Karpas-422 (cell line): ENCODE measurements at regions not wholly inside any gene's neighbourhood (a gene's known extent, or its start where the extent isn't known, plus 50 kb on each side); places are given as distances from the start of the nearest gene placed in this dataset.
"Not testable (repeated sequence)": the region's sequence is repeated elsewhere in the genome, so short reads cannot be mapped to it uniquely, and the experiment has no call there.

Source experiments
- DNase-seq: peaks from one replicate; pipeline ENCODE4 v3.0.0-alpha.2; 2015
- H2AFZ ChIP-seq: fragments of 200-600 bp; sonication (generic); 2 replicates; pipeline ENCODE4 v1.6.1; 2014; ENCODE audit warnings: antibody characterized with exemption, low read length, mixed read lengths
- H3K27ac ChIP-seq: fragments of 200-600 bp; sonication (generic); 2 replicates; pipeline ENCODE4 v1.5.1; 2014; ENCODE audit warnings: mild to moderate bottlenecking, low read length, moderate library complexity
- H3K27me3 ChIP-seq: fragments of 200-600 bp; sonication (generic); 2 replicates; pipeline ENCODE4 v1.6.1; 2014; ENCODE audit warnings: low read length, mixed read lengths
- H3K36me3 ChIP-seq: fragments of 200-600 bp; sonication (generic); 2 replicates; pipeline ENCODE4 v1.6.1; 2014; ENCODE audit warnings: low read length, mixed read lengths; ENCODE audit not compliant: insufficient read depth
- H3K4me1 ChIP-seq: fragments of 200-600 bp; sonication (generic); 2 replicates; pipeline ENCODE4 v1.6.1; 2014; ENCODE audit warnings: mild to moderate bottlenecking, low read length, mixed read lengths
- H3K4me2 ChIP-seq: fragments of 200-600 bp; sonication (generic); 2 replicates; pipeline ENCODE4 v1.6.1; 2014; ENCODE audit warnings: low read length, low read depth, mild to moderate bottlenecking; ENCODE audit not compliant: poor library complexity, severe bottlenecking
- H3K4me3 ChIP-seq: fragments of 200-600 bp; sonication (generic); 2 replicates; pipeline ENCODE4 v1.5.1; 2014; ENCODE audit warnings: mild to moderate bottlenecking, antibody characterized with exemption, low read length, mixed read lengths
- H3K79me2 ChIP-seq: fragments of 200-600 bp; sonication (generic); 2 replicates; pipeline ENCODE4 v1.6.1; 2014; ENCODE audit warnings: mild to moderate bottlenecking, low read length, mixed read lengths
- H3K9ac ChIP-seq: fragments of 200-600 bp; sonication (generic); 2 replicates; pipeline ENCODE4 v1.6.0; 2014; ENCODE audit warnings: low read length
- H3K9me2 ChIP-seq: fragments of 200-600 bp; sonication (generic), shearing (Covaris generic); replicated peaks from 2 replicates; pipeline ENCODE4 v1.6.0; 2014; ENCODE audit warnings: mild to moderate bottlenecking, low read length, moderate library complexity; ENCODE audit not compliant: insufficient read depth
- H3K9me3 ChIP-seq: fragments of 300-700, 200-600 bp; sonication (generic); 2 replicates; pipeline ENCODE4 v1.6.1; 2014; ENCODE audit warnings: low read length, mixed read lengths
- H4K20me1 ChIP-seq: fragments of 200-600 bp; sonication (generic); 2 replicates; pipeline ENCODE4 v1.6.1; 2014; ENCODE audit warnings: mild to moderate bottlenecking, antibody characterized with exemption, low read length, low read depth; ENCODE audit not compliant: insufficient read depth

- no peak for DNase-seq
- Histone ChIP-seq H3K4me2 (no peak overlapping the region), H3K27me3 (no peaks in the 10 kb centered on the region), H3K9me3 (peaks cover 17% of the 10 kb centered on the region), H4K20me1 (no peaks in the 10 kb centered on the region), H3K27ac (no peak overlapping the region), H3K9me2 (no peaks in the 10 kb centered on the region), H3K36me3 (no peaks in the 10 kb centered on the region), H3K79me2 (no peaks in the 10 kb centered on the region), H3K4me1 (no peaks in the 10 kb centered on the region), H2AFZ (no peak overlapping the region), H3K9ac (no peak overlapping the region), H3K4me3 (no peak overlapping the region)
These were observed 467.8 kb downstream of the PCDH7 start for GRCh38 chr4:31187979-31188378.

- H3K9ac ChIP-seq = no peak overlapping the region
- no peaks in the 10 kb centered on the region for H3K79me2 ChIP-seq
- H2AFZ ChIP-seq = no peak overlapping the region
- H3K36me3 ChIP-seq = no peaks in the 10 kb centered on the region
- H3K27ac ChIP-seq = no peak overlapping the region
- no peaks in the 10 kb centered on the region for H4K20me1 ChIP-seq
- no peak overlapping the region for H3K4me3 ChIP-seq
- H3K4me1 ChIP-seq = no peaks in the 10 kb centered on the region
- no peaks in the 10 kb centered on the region for H3K27me3 ChIP-seq
- H3K9me2 ChIP-seq = no peaks in the 10 kb centered on the region
- no peak overlapping the region for H3K4me2 ChIP-seq
- DNase-seq = no peak
- peaks cover 20% of the 10 kb centered on the region for H3K9me3 ChIP-seq
These were observed 469.8 kb downstream of the PCDH7 start for GRCh38 chr4:31189938-31190337.

GRCh38 chr4:31190671-31191070, 470.5 kb downstream of the PCDH7 start:
- no peaks in the 10 kb centered on the region for H3K9me2 ChIP-seq
- DNase-seq = no peak
- H3K27ac ChIP-seq = no peak overlapping the region
- no peaks in the 10 kb centered on the region for H3K36me3 ChIP-seq
- H3K4me3 ChIP-seq = no peak overlapping the region
- no peaks in the 10 kb centered on the region for H4K20me1 ChIP-seq
- no peaks in the 10 kb centered on the region for H3K27me3 ChIP-seq
- no peak overlapping the region for H3K9ac ChIP-seq
- H3K79me2 ChIP-seq = no peaks in the 10 kb centered on the region
- H3K4me1 ChIP-seq = no peaks in the 10 kb centered on the region
- H3K9me3 ChIP-seq = peaks cover 22% of the 10 kb centered on the region
- H3K4me2 ChIP-seq = no peak overlapping the region
- H2AFZ ChIP-seq = no peak overlapping the region

- Histone ChIP-seq H3K9me3 (peaks cover 19% of the 10 kb centered on the region), H3K36me3 (no peaks in the 10 kb centered on the region), H3K79me2 (no peaks in the 10 kb centered on the region), H3K4me2 (no peak overlapping the region), H3K9me2 (no peaks in the 10 kb centered on the region), H4K20me1 (no peaks in the 10 kb centered on the region), H3K4me3 (no peak overlapping the region), H3K4me1 (no peaks in the 10 kb centered on the region), H3K27ac (no peak overlapping the region), H3K9ac (no peak overlapping the region), H2AFZ (no peak overlapping the region), H3K27me3 (no peaks in the 10 kb centered on the region)
- DNase-seq = no peak
These were observed 472.2 kb downstream of the PCDH7 start for GRCh38 chr4:31192341-31192740.

GRCh38 chr4:31193521-31193920, 473.4 kb downstream of the PCDH7 start:
- Histone ChIP-seq H3K27ac (no peak overlapping the region), H3K9me2 (no peaks in the 10 kb centered on the region), H3K27me3 (no peaks in the 10 kb centered on the region), H3K4me3 (no peak overlapping the region), H4K20me1 (no peaks in the 10 kb centered on the region), H3K9me3 (peaks cover 16% of the 10 kb centered on the region), H3K36me3 (no peaks in the 10 kb centered on the region), H3K4me2 (no peak overlapping the region), H2AFZ (no peak overlapping the region), H3K9ac (no peak overlapping the region), H3K4me1 (no peaks in the 10 kb centered on the region), H3K79me2 (no peaks in the 10 kb centered on the region)
- no peak for DNase-seq

GRCh38 chr4:31194823-31195222, 474.7 kb downstream of the PCDH7 start:
- H3K79me2 ChIP-seq = no peaks in the 10 kb centered on the region

GRCh38 chr4:31199644-31200043, 479.5 kb downstream of the PCDH7 start:
- Histone ChIP-seq H3K4me2 (no peak overlapping the region), H3K4me1 (no peaks in the 10 kb centered on the region), H3K36me3 (no peaks in the 10 kb centered on the region), H3K9me2 (no peaks in the 10 kb centered on the region), H3K27me3 (no peaks in the 10 kb centered on the region), H3K79me2 (no peaks in the 10 kb centered on the region), H2AFZ (no peak overlapping the region), H3K4me3 (no peak overlapping the region), H3K9me3 (peaks cover 13% of the 10 kb centered on the region), H3K27ac (no peak overlapping the region), H3K9ac (no peak overlapping the region), H4K20me1 (no peaks in the 10 kb centered on the region)
- no peak for DNase-seq

More at GRCh38 chr4:31194823-31195222, 474.7 kb downstream of the PCDH7 start:
- no peak for DNase-seq
- no peaks in the 10 kb centered on the region for H3K27me3 ChIP-seq
- no peaks in the 10 kb centered on the region for H4K20me1 ChIP-seq
- no peaks in the 10 kb centered on the region for H3K36me3 ChIP-seq
- H2AFZ ChIP-seq = no peak overlapping the region
- no peaks in the 10 kb centered on the region for H3K4me1 ChIP-seq
- H3K27ac ChIP-seq = no peak overlapping the region
- no peak overlapping the region for H3K4me3 ChIP-seq
- H3K9me3 ChIP-seq = peaks cover 17% of the 10 kb centered on the region
- H3K4me2 ChIP-seq = no peak overlapping the region
- H3K9me2 ChIP-seq = no peaks in the 10 kb centered on the region
- H3K9ac ChIP-seq = no peak overlapping the region

- not testable (repeated sequence) for DNase-seq, H3K4me2 ChIP-seq, H3K27ac ChIP-seq, H3K27me3 ChIP-seq, H3K79me2 ChIP-seq, H2AFZ ChIP-seq, H3K9me2 ChIP-seq, H3K4me3 ChIP-seq, H4K20me1 ChIP-seq, H3K4me1 ChIP-seq, H3K36me3 ChIP-seq, H3K9ac ChIP-seq, H3K9me3 ChIP-seq
These were observed 481.9 kb downstream of the PCDH7 start for GRCh38 chr4:31202054-31202453.

- Histone ChIP-seq H3K4me1 (no peaks in the 10 kb centered on the region), H3K9me3 (peaks cover 3% of the 10 kb centered on the region), H3K27ac (no peak overlapping the region), H3K9me2 (no peaks in the 10 kb centered on the region), H3K79me2 (no peaks in the 10 kb centered on the region), H3K27me3 (no peaks in the 10 kb centered on the region), H3K36me3 (no peaks in the 10 kb centered on the region), H3K9ac (no peak overlapping the region), H2AFZ (no peak overlapping the region), H3K4me3 (no peak overlapping the region), H4K20me1 (no peaks in the 10 kb centered on the region), H3K4me2 (no peak overlapping the region)
- DNase-seq = no peak
These were observed 484.7 kb downstream of the PCDH7 start for GRCh38 chr4:31204874-31205273.
